GM12891 (cell line): ENCODE measurements at regions not wholly inside any gene's neighbourhood (a gene's known extent, or its start where the extent isn't known, plus 50 kb on each side); places are given as distances from the start of the nearest gene placed in this dataset.

Source experiments
- DNase-seq: peaks from one replicate; pipeline ENCODE4 v3.0.0; 2011; ENCODE audit warnings: low spot score; ENCODE audit not compliant: insufficient read length
- FAIRE-seq: peaks from 2 replicates; lab custom pipeline; 2011; peaks lifted over from hg19 to GRCh38; lab: Jason Lieb, UNC
- PAX5 ChIP-seq: IDR thresholded peaks from 2 replicates; pipeline ENCODE4 v1.6.1; 2011; ENCODE audit warnings: low read length, moderate library complexity, mild to moderate bottlenecking; ENCODE audit not compliant: insufficient read depth, severe bottlenecking
- POLR2A ChIP-seq: IDR thresholded peaks from 2 replicates; pipeline ENCODE4 v1.6.1; 2011; ENCODE audit warnings: low read depth, low read length, control low read depth
- POLR2AphosphoS5 ChIP-seq: IDR thresholded peaks from 2 replicates; pipeline ENCODE4 v1.6.1; 2011; ENCODE audit warnings: low read depth, low read length, control low read depth
- POU2F2 ChIP-seq: IDR thresholded peaks from 2 replicates; pipeline ENCODE4 v1.6.1; 2011; ENCODE audit warnings: low read depth, mild to moderate bottlenecking, control low read depth, low read length, moderate library complexity
- SPI1 ChIP-seq: IDR thresholded peaks from 2 replicates; pipeline ENCODE4 v1.6.1; 2011; ENCODE audit warnings: low read depth, low read length, control low read depth
- TAF1 ChIP-seq: IDR thresholded peaks from 2 replicates; pipeline ENCODE4 v1.6.1; 2011; ENCODE audit warnings: low read depth, low read length, control low read depth

DNA sequence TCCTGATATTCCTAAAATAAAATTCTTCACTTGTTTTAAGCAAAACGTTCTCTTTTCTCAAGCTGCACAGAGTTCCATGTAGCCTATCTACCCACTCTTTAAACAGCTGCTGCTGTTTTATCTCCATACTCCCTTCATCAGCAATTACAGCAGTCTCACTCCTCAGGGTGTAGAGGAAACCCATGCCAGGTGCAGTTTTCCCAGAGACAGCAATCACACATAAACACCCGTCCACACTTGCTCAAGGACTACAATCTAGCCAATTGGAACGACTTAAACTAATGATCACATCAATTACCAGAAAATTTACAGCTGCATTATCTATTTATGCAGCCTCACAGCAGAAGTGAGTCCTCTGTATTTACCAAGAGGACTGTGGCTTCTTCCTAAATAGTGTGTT, 141.7 kb downstream of the HTR1A start:
- no peak for TF ChIP-seq SPI1
- no peak for TF ChIP-seq POU2F2
- FAIRE-seq (no peak), DNase-seq (no peak)

DNA sequence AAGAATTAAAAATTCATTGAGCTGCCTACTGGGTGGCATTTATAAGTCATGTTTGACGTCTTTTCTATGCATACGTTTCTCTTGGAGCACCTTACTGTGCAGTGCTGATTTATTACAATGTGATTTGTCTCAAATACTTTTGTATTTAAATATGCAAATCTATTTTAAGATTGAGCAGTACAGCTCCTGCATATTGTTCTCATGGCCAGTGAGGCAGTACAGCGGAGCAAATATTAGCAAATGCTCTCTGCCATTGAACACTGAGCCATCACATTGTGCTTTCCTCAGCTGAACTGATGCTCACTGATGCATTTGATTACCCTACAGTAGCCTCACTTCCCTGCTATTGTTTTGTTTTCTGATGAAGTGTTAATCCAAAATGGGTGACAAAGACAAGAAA, 149.6 kb downstream of the HTR1A start:
- TF ChIP-seq POLR2A (no peak), SPI1 (no peak), TAF1 (no peak), POU2F2 (no peak), PAX5 (no peak), POLR2AphosphoS5 (no peak)
- FAIRE-seq (no peak), DNase-seq (no peak)

DNA sequence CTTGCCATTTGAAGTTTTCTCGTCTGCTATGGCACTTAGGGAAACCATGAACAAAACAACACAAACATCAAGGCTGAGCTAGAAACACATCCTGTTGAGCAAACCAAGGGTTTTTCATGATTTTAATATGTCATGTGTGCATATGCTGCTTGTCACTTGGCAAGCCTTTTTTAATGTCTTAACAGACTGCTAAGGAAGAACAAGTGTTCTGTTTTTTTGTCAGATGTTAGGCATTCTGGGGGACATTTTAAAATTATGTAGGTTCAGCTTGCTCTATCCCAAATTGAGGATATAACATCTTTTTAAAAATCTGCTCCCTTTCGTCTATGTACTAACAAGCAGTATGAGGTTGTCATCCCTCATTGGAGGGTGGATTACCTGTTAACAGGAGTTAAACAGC, 150.3 kb downstream of the HTR1A start:
- DNase-seq (no peak), FAIRE-seq (no peak)
- TF ChIP-seq PAX5 (no peak), SPI1 (no peak), POLR2AphosphoS5 (no peak), TAF1 (no peak), POU2F2 (no peak), POLR2A (no peak)

DNA sequence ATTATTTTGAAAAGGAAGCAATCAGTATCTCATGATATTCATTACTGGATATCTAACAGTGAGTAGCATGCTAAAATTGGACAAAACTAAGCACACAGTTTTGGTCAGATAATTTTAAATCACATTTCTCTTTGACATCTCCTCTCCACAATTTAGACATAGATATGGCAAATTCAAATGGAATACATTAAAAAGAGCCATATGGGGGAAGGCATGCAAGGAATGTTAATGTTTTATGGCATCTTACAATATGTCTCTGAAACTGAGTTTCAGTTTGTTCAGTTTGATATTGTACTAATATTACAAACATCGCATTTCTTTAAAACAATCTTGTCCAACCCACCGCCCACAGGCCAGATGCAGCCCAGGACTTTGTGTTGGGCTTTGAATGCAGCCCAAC, 151.0 kb downstream of the HTR1A start:
- TF ChIP-seq PAX5 (no peak), TAF1 (no peak), SPI1 (no peak), POLR2AphosphoS5 (no peak), POLR2A (no peak), POU2F2 (no peak)
- DNase-seq, result no peak
- no peak for FAIRE-seq

DNA sequence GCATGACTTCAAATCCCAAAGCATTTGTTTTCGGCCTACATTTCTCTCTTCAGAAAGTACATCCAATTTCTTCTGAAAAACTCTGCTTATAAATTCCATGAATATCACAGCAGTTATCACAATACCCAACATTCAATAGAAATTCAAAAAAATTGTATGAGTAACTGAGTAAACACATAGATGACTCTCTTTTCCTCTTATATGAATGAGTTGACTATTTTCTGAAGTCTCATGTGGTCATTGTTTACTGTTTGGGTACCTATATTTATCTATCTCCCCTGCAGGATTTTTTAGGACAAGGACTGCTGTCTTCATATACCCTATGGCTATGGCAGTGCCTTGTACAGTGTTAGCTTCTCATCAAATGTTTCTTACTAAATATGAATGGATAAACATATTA, 157.1 kb downstream of the HTR1A start:
- FAIRE-seq (no peak), DNase-seq (no peak)
- TF ChIP-seq POU2F2 (no peak), POLR2A (no peak), SPI1 (no peak), TAF1 (no peak), PAX5 (no peak), POLR2AphosphoS5 (no peak)

DNA sequence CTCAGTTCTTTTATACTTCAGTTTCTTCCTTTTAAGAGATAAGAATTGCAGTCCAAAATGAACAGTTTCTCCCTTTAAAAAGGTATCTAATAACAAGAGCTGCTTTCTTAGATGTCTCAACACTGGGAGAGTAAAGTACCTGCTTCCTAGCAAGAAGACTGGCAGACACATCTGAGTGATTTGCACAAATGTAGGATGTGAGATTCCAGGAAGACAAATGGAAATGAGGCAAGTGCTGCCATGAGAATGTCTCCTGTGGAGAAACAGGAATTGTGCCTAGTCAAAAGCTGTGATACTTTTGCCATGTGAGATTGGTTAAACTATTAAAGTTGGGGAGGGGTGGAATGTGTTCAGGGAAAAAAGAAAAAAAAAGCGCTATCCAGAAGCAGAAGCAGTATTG, 159.1 kb downstream of the HTR1A start:
- no peak for TF ChIP-seq POLR2A
- TF ChIP-seq POU2F2, result no peak
- no peak for TF ChIP-seq SPI1
- TF ChIP-seq TAF1, result no peak
- TF ChIP-seq POLR2AphosphoS5, result no peak
- TF ChIP-seq PAX5, result no peak
- DNase-seq, result no peak
- FAIRE-seq, result no peak

DNA sequence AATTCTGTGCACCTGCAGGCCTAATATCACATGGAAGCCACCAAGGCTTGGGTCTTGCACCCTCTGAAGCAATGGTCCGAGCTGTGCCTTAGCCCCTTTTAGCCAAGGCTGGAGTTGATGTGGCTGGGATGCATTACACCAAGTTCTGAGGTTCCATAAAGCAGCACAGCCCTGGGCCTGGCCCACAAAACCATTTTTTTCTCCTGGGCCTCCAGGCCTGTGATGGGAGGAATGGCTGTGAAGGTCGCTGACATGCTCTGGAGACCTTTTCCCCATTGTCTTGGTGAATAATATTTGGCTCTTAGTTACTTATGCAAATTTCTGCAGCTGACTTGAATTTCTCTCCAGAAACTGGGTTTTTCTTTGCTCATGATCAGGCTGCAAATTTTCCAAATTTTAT, 167.3 kb downstream of the HTR1A start:
- no peak for DNase-seq
- no peak for TF ChIP-seq POLR2A
- no peak for TF ChIP-seq TAF1
- TF ChIP-seq POU2F2, result no peak
- no peak for TF ChIP-seq POLR2AphosphoS5
- TF ChIP-seq PAX5, result no peak
- FAIRE-seq, result no peak

DNA sequence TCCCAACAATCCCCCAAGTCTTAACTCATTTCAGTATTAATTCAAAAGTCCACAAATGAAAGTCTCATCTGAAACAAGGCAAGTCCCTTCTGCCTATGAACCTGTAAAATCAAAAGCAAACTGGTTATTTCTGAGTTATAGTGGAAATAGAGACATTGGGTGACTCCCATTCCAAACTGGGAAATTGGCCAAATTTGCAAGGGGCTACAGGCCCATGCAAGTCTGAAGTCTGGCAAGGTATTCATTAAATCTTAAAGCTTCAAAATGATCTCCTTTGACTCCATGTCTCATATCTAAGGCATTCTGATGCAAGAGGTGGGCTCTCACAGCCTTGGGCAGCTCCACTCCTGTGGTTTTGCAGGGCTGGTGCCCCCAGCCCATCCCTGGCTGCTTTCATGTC, 167.9 kb downstream of the HTR1A start:
- TF ChIP-seq POLR2AphosphoS5 (no peak), SPI1 (no peak), PAX5 (no peak), TAF1 (no peak), POLR2A (no peak), POU2F2 (no peak)
- FAIRE-seq (no peak), DNase-seq (no peak)

DNA sequence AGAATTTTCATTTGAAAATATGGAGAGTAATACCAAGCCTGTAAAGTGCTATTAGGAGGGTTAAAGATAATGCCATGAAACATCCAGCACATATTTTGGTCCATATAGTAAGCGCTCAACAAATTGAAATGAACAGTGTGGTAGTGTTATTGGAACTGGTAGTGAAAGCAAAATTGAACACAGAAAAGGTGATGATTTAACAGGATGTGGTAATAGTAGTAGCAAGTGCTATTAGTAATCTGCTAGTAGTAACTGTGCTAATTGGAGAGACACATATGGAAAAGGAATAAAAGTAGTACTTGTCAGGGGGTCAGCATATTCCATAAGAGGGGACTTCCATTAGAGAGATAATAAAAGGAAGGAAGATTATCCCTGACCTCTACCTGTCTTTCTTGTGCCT, 187.3 kb downstream of the HTR1A start:
- FAIRE-seq (no peak), DNase-seq (no peak)
- no peak for TF ChIP-seq POU2F2
- TF ChIP-seq POLR2A, result no peak
- TF ChIP-seq PAX5, result no peak
- TF ChIP-seq POLR2AphosphoS5, result no peak
- no peak for TF ChIP-seq TAF1
- TF ChIP-seq SPI1, result no peak

DNA sequence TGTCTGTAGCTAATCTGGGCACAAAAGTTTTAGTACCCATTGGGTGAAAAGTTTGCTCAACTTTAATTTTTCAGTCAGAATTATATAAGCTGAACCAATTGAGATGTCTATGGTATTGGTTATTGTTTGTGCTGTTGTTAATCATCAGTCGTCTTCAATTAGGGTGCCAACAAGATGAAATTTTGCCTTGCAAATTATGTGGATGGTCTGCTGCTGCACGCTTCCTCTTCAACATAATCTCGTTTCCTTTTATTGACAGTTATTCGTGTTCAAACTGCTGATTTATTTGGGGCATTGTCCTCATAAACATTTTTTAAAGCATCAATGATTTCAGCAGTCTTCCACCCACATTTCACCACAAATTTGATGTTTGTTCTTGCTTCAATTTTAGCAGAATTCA, 194.0 kb downstream of the HTR1A start:
- FAIRE-seq, result no peak
- TF ChIP-seq SPI1, result peak; percentile 14; the same call in 1 of the 2 replicates
- TF ChIP-seq POLR2A, result no peak
- no peak for TF ChIP-seq TAF1
- TF ChIP-seq PAX5, result no peak
- no peak for DNase-seq

DNA sequence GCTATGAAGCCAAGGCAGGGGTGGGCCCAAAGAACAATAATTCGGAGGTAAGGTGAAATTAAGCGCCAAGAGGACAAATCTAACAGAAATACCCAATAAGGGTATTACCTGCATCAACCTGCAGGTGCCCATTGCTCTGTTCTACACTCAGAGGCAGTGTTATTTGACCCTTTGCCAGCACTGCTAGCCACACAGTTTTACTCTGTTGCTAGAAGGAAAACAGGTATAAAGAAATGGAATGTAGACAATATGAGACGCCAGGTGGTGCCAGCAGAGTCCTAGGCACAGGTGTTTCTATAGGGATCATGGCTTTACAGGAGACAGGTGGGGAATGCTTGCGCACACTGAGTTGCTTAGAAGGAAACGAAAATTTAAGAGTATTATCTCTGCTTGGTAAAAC, 201.3 kb downstream of the HTR1A start:
- TF ChIP-seq PAX5 (no peak), POLR2A (no peak), TAF1 (no peak), SPI1 (no peak), POLR2AphosphoS5 (no peak), POU2F2 (no peak)
- DNase-seq, result no peak
- FAIRE-seq, result no peak
